Ishikawa (cell line): ENCODE measurements at regions not wholly inside any gene's neighbourhood (a gene's known extent, or its start where the extent isn't known, plus 50 kb on each side); places are given as distances from the start of the nearest gene placed in this dataset.

Source experiments
- EP300 ChIP-seq: IDR thresholded peaks from 2 replicates; pipeline ENCODE4 v1.6.1; 2012; ENCODE audit warnings: borderline replicate concordance
- RAD21 ChIP-seq: IDR thresholded peaks from 2 replicates; pipeline ENCODE4 v1.6.1; 2012; ENCODE audit warnings: low read depth
- TAF1 ChIP-seq: IDR thresholded peaks from 2 replicates; pipeline ENCODE4 v1.6.1; 2012; ENCODE audit warnings: low read depth, mild to moderate bottlenecking
- ZBTB7A ChIP-seq: IDR thresholded peaks from 2 replicates; pipeline ENCODE4 v1.6.1; 2012; ENCODE audit warnings: low read depth

DNA sequence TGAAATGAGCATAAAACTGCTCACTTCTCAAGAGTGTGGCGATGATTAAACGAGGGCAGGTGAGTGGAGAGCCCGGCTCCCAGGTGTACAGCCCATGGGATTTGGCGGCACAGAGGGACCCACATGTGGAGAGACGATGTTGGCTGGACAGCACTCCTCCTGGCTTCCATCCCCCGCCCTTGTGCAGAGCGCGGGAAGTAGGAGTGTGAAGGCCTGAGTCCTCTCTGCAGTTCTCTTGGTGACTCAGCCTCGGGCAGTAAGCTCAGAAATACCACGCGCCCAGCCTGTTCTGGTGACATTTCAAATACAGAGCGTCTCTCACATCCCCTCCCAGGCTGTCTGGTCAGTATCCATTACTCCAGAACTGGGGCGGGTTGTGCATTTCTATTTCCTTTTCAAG is 94.2 kb upstream of the SRSF6 start:
- TF ChIP-seq RAD21: no peak
- no peak for TF ChIP-seq ZBTB7A
- no peak for TF ChIP-seq TAF1
- no peak for TF ChIP-seq EP300
